ENCODE measurements at regions not wholly inside any gene's neighbourhood (a gene's known extent, or its start where the extent isn't known, plus 50 kb on each side); places are given as distances from the start of the nearest gene placed in this dataset.
A peak's percentile ranks its signal among the peaks of the same experiment; 100 is the strongest.

GRCh38 chr7:68936471-68937035 is 661.7 kb upstream of the AUTS2 start:
- Histone ChIP-seq H3K36me3 (ENCODE audit: control insufficient read depth, insufficient read depth, low read length) (no peaks in the 10 kb centered on the region), H3K4me3 (ENCODE audit: low read depth, low read length) (no peak overlapping the region), H3K27me3 (ENCODE audit: control insufficient read depth, insufficient read depth, low read length) (no peaks in the 10 kb centered on the region)
- no peak for DNase-seq (ENCODE audit: low read depth)
- TF ChIP-seq CTCF (IDR thresholded peaks at IDR 0.05; ENCODE audit: insufficient read depth, low read length, poor library complexity, severe bottlenecking) = no peak

- DNase-seq (ENCODE audit: low read depth) = no peak
- Histone ChIP-seq H3K36me3 (ENCODE audit: control insufficient read depth, insufficient read depth, low read length) (no peaks in the 10 kb centered on the region), H3K27me3 (ENCODE audit: control insufficient read depth, insufficient read depth, low read length) (no peaks in the 10 kb centered on the region), H3K4me3 (ENCODE audit: low read depth, low read length) (no peak overlapping the region)
- no peak for TF ChIP-seq CTCF (IDR thresholded peaks at IDR 0.05; ENCODE audit: insufficient read depth, low read length, poor library complexity, severe bottlenecking)
Observed at GRCh38 chr7:68938151-68938550, 660.1 kb upstream of the AUTS2 start.

GRCh38 chr7:68943786-68944185 is 654.5 kb upstream of the AUTS2 start:
- no peak for TF ChIP-seq CTCF (IDR thresholded peaks at IDR 0.05; ENCODE audit: insufficient read depth, low read length, poor library complexity, severe bottlenecking)
- H3K4me3 ChIP-seq (ENCODE audit: low read depth, low read length) = no peak overlapping the region
- no peaks in the 10 kb centered on the region for H3K36me3 ChIP-seq (ENCODE audit: control insufficient read depth, insufficient read depth, low read length)
- H3K27me3 ChIP-seq (ENCODE audit: control insufficient read depth, insufficient read depth, low read length) = no peaks in the 10 kb centered on the region
- no peak for DNase-seq (ENCODE audit: low read depth)

GRCh38 chr7:68955656-68956055 is 642.6 kb upstream of the AUTS2 start:
- Histone ChIP-seq H3K27me3 (ENCODE audit: control insufficient read depth, insufficient read depth, low read length) (no peaks in the 10 kb centered on the region), H3K4me3 (ENCODE audit: low read depth, low read length) (no peak overlapping the region), H3K36me3 (ENCODE audit: control insufficient read depth, insufficient read depth, low read length) (no peaks in the 10 kb centered on the region)
- no peak for DNase-seq (ENCODE audit: low read depth)
- no peak for TF ChIP-seq CTCF (IDR thresholded peaks at IDR 0.05; ENCODE audit: insufficient read depth, low read length, poor library complexity, severe bottlenecking)

- Histone ChIP-seq H3K4me3 (ENCODE audit: low read depth, low read length) (no peak overlapping the region), H3K36me3 (ENCODE audit: control insufficient read depth, insufficient read depth, low read length) (no peaks in the 10 kb centered on the region), H3K27me3 (ENCODE audit: control insufficient read depth, insufficient read depth, low read length) (no peaks in the 10 kb centered on the region)
- TF ChIP-seq CTCF (IDR thresholded peaks at IDR 0.05; ENCODE audit: insufficient read depth, low read length, poor library complexity, severe bottlenecking) = no peak
- DNase-seq (ENCODE audit: low read depth) = no peak
Observed at GRCh38 chr7:68958571-68958970, 639.7 kb upstream of the AUTS2 start.

- no peak for TF ChIP-seq CTCF (IDR thresholded peaks at IDR 0.05; ENCODE audit: insufficient read depth, low read length, poor library complexity, severe bottlenecking)
- H3K36me3 ChIP-seq (ENCODE audit: control insufficient read depth, insufficient read depth, low read length) = no peaks in the 10 kb centered on the region
- no peaks in the 10 kb centered on the region for H3K27me3 ChIP-seq (ENCODE audit: control insufficient read depth, insufficient read depth, low read length)
- DNase-seq (ENCODE audit: low read depth) = peak; percentile 25
- H3K4me3 ChIP-seq (ENCODE audit: low read depth, low read length) = no peak overlapping the region
Observed at GRCh38 chr7:68963552-68963951, 634.7 kb upstream of the AUTS2 start.
